Mammary epithelial cell (primary cell): ENCODE measurements at regions not wholly inside any gene's neighbourhood (a gene's known extent, or its start where the extent isn't known, plus 50 kb on each side); places are given as distances from the start of the nearest gene placed in this dataset.

Source experiments
- EZH2 ChIP-seq: IDR thresholded peaks from 2 replicates; pipeline ENCODE4 v1.6.1; 2012; ENCODE audit warnings: low read length, inconsistent platforms, borderline replicate concordance
- TF ChIP-seq, protein P1 (sequence below), 2 donors: IDR thresholded peaks in 1 of 2; conservative IDR thresholded peaks in 1 of 2; 2 replicates each; pipeline ENCODE4 v1.5.1; 2011 to 2012; ENCODE audit warnings: inconsistent platforms in 2 of 2, low read length in 2 of 2, mild to moderate bottlenecking in 2 of 2, control low read depth in 1 of 2, low read depth in 1 of 2; ENCODE audit not compliant: insufficient read depth in 1 of 2; ENCODE audit errors: extremely low read depth in 1 of 2

DNA sequence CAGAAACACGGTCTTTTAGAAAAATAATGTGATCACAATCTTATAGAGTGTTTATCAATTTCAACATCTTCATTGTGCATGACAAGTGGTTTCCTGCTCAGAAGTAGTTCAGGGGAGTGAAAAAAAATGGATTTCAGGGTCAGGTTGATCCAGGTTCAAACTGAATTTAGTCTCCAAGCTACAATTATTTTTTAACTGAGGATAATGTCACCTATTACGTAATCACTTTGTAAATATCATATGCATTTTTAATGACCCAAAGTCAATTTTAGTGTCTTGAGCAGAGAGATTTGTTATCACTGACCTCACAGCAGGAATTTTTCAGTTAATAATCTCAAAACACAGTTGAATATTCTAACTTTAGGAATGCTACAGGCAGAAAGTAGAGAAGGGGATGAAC, 627.2 kb upstream of the LUZP2 start:
- TF ChIP-seq, protein P1, sequence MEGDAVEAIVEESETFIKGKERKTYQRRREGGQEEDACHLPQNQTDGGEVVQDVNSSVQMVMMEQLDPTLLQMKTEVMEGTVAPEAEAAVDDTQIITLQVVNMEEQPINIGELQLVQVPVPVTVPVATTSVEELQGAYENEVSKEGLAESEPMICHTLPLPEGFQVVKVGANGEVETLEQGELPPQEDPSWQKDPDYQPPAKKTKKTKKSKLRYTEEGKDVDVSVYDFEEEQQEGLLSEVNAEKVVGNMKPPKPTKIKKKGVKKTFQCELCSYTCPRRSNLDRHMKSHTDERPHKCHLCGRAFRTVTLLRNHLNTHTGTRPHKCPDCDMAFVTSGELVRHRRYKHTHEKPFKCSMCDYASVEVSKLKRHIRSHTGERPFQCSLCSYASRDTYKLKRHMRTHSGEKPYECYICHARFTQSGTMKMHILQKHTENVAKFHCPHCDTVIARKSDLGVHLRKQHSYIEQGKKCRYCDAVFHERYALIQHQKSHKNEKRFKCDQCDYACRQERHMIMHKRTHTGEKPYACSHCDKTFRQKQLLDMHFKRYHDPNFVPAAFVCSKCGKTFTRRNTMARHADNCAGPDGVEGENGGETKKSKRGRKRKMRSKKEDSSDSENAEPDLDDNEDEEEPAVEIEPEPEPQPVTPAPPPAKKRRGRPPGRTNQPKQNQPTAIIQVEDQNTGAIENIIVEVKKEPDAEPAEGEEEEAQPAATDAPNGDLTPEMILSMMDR (conservative IDR thresholded peaks at IDR 0.05 in 1 of 2, IDR thresholded peaks at IDR 0.05 in 1 of 2; ENCODE audit: extremely low read depth in 1 of 2, insufficient read depth in 1 of 2, low read depth in 1 of 2, low read length in 2 of 2) = no peak
- TF ChIP-seq EZH2 = no peak
